Renal cortex interstitium (tissue), 11 donors: ENCODE measurements at regions not wholly inside any gene's neighbourhood (a gene's known extent, or its start where the extent isn't known, plus 50 kb on each side); places are given as distances from the start of the nearest gene placed in this dataset.

Experiments
- DNase-seq, 11 donors: peaks; one replicate each; pipeline ENCODE4 v3.0.0-alpha.2; 2013; ENCODE audit warnings: low read depth in 9 of 11, low spot score in 4 of 11; ENCODE audit errors: extremely low read depth in 1 of 11

DNA sequence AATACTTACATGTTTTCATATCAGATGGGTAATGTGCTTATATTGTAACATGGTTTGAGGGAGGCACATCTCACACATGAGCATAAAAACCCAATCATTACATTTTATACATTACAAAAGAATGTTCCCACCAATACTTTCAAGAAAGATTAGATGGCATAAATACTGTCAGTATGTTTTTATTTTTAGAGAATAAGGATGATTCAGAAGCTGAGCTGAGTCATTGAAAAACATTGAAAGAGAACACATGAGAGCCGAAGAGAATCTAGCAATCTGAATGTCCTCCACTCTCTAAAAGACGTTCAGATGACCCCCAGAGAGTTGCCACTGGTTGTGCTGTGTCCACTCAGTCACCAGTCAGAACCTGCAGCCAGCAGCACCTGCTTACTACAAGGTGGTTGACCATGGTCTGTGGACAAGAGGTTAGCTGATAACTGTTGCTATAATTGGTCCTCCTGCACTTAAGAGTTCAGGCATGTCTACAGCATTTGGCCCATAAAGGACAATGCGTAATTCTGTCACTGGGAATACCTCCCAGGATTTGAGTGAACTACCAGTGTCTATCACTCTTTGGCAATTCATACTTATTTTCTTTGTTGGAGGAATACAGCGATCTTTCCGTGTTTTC lies 382.2 kb upstream of the IGFBP7 start:
- DNase-seq = no peak

DNA sequence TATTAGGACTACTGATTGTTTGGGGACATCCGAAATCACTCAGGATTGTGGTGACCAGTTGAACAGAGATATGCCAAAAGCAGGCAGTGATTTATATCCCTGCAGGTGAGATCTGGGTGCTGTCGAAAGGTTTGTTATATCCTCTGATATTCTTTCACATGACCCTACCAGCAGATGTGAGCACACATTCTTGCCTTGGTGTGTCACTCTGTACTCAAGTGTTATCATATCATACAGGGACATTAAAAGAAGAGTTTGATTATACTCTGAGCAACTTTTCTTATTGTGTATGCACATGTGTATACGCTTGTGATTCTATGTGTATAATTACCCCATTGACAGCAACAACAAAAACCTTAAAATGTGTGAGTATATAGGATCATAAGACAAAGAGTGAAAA lies 381.2 kb upstream of the IGFBP7 start:
- DNase-seq = no peak

DNA sequence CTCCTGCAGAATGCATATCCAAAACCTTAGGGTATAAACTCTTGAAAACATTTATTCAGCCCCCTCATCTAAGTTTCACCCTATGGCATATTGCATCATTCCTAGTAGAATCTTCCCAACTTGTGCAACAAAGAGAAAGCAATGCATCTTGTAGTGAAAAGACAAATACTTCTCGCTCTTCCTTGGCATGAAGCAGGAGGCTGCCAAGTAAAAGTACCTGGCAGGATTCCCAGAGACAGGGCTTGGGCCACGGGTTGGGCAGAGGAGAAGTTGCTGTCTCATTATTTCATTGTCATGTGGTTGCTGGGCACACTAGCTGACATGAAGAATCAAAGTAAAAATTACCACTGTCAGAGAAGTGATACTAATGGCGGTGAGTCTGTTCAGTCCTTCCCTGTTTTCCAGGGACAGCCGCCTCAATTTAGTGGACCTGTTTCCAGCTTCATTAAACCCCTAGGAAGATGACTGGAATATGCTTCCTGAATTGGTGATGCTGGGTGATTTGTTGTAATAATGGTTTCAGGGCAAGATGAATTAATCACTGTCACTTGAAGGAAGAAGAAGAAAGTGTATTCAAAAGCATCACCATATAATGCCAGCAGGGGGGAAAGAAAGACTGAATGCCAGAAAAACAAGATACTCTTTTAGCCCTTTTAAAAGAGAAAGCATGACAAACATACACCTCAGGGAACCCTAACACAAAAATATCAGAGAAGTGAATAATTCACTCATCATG lies 380.5 kb upstream of the IGFBP7 start:
- DNase-seq = no peak

DNA sequence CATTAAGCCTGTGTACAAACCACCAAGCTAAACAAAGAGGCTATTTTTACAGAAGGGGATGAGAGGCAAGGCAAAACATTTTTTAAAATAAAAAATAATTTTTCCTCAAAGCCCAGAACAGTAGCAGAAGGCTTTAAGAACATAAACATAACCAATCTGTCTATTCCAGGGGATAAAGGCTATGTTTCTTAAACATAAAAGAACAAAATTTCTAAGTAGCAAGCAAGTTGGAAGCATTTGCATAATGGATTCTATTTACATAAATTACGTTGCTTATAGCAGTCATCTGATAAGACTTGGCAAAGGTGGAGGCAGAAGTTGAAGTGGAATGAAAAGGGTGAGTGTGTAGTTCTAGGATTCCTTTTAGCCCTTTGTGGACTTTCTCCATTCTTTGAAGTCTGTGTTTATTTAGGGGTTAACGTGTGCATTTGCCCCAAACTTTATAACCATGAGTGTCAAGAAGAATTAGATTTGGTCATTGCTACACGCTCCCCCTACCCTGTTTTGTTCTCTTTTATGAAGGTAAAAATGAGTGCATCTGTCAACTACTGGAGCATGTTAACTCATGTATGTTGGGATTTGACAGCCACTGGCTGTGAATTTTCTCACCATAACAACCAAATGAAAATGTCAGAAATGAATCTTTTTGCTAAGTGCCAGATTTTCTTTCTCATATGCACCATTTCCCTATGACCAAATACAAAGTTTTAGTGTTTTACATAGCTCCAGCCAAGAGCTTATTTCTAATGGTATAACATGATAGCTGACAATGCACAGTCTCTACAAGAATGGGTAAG lies 378.4 kb upstream of the IGFBP7 start:
- no peak for DNase-seq

DNA sequence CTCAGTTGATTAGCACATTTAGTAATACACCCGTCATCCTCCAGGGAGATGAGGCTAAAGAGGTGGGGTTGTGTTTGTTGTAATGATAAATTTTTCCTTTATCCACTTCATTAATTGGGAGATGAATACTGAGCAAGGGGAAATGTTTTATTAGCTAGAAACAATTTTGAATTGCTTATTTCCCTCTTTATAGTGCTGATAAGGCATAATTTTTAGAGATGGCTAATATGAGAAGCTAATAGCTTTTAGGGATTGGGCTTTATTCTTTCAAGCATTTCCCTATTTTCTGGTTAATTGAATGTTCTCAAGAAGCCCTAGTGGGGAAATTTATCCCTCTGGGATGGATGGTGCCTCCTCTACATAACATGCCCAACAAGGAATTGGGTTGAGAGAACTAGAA lies 365.2 kb upstream of the IGFBP7 start:
- no peak for DNase-seq

DNA sequence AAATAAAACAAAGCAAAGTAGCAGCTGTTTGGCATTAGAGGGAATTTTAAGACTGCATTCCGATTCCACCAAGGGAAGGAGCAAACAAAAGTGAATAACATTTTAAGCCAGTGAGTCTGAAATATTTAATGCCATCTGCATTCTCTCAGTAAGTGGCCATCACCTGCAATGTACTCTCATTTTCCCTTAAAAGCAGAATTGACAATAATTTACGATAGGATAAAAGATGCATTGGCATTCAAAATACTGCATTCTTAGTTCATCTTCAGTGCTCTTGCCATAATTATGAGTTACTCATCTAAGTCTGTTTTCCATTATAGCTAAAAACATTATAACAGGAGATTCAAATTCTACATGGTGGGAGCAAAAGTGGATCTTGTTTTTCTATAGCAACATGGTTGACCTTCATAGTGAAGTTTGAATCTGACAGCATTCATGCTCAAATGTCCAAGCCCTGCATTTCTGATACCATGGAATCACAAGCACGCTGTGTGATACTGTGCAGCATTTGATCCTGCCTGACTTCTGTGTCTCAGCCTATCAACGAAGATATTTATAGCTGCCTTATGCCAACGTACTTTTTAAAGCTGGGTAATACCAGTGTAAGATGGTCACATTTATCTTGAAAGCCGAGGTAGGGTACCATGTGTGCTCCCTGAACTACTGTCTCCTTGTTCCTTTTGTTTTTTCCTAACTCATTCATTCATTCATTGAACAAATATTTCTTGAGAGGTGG lies 355.3 kb upstream of the IGFBP7 start:
- DNase-seq = no peak

DNA sequence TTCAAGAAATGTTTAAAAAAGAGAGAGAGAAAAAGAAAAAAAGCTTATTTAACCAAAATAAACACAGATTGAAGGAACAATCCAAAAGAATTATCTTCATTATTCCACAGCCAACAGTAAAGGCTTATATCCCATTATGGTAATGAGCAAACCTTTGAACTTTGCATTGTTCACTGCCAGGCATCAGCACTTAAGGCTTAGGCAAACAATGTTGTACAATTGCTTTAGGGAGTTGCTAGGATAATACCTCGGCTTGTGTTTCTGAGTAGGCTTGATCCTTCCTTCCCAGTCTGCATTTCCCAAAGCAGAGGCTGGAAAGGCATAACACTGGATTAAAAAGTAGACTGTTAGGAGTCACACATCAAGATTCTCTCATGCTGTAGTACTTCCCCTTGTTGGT lies 352.7 kb upstream of the IGFBP7 start:
- DNase-seq = no peak

DNA sequence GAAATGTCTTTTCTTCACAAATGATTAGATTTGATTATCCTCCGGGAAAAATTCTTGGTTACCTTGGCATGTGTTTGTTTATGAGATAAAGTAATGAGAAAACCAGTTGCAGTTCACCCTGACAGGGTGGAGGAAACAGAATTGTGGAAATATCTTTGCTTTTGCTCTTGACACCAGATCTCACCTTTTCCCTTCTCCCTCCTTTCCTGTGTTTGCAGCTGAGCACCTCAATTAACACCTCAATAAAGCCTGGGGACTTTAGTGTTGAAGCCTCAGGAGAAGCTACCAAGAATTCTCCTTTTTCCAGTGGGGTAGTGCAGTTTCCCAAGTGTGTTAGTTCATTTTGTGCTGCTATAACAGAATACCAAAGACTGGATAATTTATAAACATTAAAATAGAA lies 350.8 kb upstream of the IGFBP7 start:
- no peak for DNase-seq

DNA sequence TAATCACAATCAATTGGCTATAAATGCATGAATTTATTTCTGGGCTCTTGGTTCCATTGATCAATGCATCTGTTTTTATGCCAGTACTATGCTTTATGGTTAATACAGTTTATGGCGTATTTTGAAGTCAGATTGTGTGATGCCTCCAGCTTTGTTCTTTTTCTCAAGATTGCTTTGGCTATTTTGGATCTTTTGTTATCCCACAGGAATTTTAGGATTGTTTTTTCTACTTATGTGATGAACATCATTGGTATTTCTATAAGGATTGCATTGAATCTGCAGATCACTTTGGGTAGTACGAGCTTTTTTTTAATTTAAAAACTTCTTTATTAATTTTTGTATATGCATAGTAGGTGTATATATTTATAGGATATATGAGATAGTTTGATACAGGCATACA lies 338.7 kb upstream of the IGFBP7 start:
- DNase-seq = no peak

DNA sequence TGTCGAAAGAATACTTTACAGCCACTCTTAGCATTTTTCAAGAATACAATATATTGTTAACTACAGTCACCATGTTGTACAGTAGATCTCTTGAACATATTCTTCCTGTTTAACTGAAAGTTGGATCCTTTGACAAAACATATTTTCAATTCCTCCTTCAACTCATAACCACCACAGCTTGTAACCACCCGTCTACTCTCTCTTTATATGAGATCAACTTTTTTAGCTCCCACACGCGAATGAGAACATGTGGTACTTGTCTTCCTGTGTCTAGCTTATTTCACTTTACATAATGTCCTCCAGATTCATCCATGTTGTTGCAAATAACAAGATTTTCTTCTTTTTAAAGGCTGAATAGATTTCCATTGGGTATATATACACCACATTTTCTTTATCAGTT lies 338.3 kb upstream of the IGFBP7 start:
- no peak for DNase-seq

DNA sequence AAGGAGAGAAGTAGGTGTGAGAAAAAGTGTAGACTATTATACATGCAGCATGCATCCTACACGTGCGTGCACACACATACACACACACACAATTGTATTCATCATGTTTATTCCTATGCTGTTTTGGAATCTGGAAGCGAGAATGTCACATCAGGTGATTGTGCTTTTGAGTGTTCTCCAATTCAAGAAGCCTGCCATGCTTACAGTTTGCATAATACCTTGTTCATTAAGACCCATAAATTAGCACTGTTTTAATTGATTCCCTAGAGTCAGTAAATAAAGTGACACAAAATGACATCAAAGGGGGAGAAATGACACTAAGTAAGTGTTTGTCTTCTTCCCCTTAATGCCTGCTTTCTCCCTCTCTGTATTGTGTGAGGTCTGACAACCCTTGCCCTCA lies 336.1 kb upstream of the IGFBP7 start:
- no peak for DNase-seq

DNA sequence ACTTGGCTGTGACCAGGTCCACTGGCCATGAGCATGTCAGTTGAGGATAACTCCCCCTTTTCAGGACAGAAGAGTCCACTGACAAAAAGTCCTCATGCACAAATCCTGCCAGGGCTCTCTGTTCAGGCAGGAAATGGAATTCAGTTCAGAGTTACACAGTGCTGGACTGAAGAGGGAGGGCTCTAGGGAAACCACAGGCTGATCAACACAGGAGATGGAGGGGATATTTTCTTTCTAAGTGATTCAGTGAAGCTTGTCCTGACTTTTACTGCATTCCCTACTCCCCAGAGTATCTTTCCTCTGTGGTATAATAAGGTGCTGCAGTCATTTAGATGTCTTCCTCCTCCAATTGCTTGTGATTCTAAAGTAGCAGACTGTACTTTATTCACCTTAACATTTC lies 335.5 kb upstream of the IGFBP7 start:
- DNase-seq = peak in 2 of 11 donors; percentile 28 to 31

DNA sequence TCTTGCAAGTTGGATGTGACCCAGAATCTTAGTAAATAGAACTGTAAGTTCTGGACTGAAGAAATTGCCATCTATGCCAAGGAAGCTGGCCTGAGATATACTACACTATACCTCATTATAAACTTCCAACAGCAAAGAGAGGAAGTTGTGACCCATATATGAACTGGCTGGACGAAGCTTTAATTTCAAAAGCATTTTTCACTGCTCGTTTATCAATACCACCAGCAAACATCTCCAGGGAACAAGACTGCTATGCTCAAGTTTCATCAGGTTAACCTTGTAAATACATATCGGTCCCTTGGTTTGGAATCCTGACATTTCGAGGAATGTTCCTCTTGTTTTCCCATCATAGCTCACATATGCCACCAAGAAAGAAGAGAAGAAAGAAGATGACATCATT lies 334.5 kb upstream of the IGFBP7 start:
- DNase-seq = no peak

DNA sequence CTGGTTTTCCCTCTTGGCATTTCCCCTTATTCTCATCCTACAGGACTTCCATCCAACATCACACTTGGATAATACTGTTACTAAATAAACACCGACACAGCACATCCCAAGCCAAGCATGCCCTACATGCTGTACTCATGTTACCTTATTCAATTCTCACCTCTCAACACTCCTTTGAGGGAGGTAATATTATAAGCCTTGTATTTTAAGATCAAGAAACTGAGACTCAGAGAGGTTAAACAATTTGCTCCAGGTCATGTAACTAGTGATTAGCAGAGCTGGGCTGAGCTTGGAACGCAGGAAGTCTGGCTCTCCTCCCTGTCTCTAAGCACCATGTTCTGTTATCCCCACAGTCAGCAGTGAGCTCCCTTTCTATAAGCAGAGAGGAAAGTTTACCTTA lies 333.6 kb upstream of the IGFBP7 start:
- peak in 5 of 11 donors; percentile 35 to 68 (median 54) for DNase-seq

DNA sequence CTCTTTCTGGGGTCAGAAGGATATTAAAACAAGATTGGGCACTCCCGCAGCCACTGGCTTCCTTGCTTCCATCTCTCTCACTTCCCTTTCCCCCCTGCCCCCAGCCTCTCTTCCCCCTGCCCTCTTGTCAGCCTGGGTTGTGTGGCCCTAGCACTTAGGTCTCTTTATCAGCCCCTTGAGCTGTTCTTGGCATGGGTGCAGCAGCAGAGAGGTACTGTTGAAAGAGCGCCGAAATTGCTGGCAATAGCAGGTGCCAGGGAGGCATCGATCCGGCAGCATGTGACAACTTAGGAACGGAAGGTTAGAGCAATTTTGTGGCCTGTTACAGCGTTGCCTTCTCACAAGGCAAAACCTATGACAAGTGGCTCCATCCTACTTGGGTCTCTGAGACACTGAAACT lies 333.1 kb upstream of the IGFBP7 start:
- DNase-seq = no peak

DNA sequence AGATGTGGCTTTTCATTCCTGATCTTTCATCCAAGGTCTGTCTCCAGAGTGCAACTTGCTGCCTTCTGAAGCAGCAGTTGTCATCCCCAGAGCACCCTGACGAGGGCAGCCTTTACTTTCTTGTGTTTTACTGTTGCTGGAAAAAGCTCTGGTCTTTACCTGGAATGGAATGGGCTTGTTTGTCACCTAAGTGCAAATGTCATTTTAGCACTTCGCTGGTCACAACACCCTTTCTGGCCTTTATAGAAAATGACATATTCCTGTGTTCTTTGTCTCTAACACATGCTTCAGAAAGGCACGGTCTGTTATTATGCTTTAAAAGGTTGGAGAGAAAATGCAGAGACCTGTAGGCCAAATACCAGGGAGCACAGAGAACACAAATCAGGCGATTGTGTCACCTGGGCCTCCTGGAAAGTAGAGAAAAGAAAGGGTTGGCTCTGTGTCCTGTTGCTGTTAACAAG lies 332.7 kb upstream of the IGFBP7 start:
- peak in 10 of 11 donors; percentile 51 to 70 (median 65) for DNase-seq

DNA sequence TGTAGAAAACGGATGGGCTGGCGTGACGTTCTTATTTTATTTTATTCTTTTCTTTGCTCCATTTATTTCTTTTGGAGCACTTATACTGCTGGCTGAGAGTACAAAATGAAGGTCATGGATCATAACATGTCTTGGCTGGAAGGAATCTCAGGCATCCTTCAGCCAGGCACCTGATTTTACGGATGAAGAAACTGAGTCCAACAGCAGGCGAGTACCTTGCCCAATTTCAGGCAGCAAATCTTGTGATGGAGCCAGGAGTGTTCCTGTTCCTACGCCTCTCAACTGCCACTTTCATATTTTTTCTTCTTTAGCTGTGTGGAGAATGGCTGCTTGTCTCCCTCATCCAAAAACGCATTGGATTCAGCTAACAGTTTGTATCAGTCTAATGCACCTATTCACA lies 332.1 kb upstream of the IGFBP7 start:
- no peak for DNase-seq

DNA sequence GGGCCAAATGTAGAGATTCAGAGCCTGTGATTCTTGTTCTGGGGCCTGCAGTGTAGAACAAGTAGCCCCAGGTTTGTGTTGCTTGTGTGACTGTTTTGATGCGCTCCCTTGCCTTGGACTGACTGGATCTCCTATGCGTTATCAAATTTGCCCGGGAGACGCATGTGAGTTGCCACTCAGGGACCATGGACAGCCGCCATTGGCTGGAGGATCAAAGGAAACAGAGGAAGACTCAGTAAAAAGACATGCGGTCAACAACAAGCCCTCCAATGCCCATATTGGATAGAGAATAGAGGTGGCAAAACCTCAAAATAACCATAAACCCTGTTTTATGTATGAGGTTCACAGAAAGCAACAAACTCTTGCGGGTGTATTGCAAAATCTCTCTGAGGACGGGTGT lies 327.5 kb upstream of the IGFBP7 start:
- DNase-seq = no peak

DNA sequence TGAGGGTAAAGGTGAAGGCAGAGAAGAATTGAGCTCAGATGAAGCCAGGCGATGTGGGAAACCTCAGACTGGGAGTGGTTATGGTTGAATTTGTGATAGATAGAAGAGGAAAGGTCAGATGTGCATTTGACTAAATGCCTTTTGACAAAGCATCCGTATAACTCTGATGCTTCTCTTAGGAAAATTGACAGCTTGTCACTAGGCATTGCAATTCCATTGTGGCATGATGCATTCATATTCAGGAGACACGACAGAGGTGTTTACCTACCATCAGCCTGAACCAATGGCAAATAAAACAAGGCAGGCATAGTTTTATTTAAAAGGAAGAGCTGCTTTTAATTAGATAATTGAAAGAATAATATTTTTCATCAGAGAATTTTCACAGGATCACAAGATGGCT lies 325.1 kb upstream of the IGFBP7 start:
- no peak for DNase-seq

DNA sequence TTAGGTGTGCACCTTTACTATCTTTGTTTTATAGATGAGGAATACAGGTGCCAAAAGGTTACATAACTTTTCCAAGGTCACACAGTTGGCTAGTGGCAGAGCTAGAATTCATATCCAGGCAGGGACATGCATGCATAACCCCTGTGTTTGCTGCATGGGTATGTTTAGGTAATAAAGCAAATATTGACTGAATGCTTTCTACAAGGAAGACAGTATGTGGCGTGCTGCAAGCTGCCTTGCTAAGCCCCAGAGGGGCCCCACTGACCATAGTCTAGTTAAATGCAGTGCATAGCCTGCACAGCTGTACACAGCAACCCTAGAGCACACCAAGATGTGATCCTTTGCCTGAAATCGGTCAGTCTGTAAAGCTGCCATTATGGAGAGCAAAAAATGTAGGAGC lies 320.5 kb upstream of the IGFBP7 start:
- DNase-seq = no peak
